HCT116 (cell line): ENCODE measurements at regions not wholly inside any gene's neighbourhood (a gene's known extent, or its start where the extent isn't known, plus 50 kb on each side); places are given as distances from the start of the nearest gene placed in this dataset.

ENCODE experiments used
- ATAC-seq: fragments of 200-7000 bp; cut with Tn5 transposase; 2 replicates; pipeline ENCODE4 v1.9.1; 2020; ENCODE audit warnings: mild to moderate bottlenecking, moderate library complexity
- BruUV-seq: library from RNA; stranded (reverse); fragments of 400-500 nt; replicated peaks from 2 replicates; lab custom pipeline; 2021; lab: Mats Ljungman, UMichigan
- CTCF ChIA-PET: fragments of 300-600 bp; sonication (Branson Sonifier 250); formaldehyde crosslinking; loops from one replicate; lab custom pipeline; 2021; ENCODE audit warnings: antibody characterized with exemption; lab: Charles Lee
- POLR2A ChIA-PET: fragments of 300-600, 350-600 bp; sonication (Branson Sonifier 250); formaldehyde crosslinking; loops from one replicate; lab custom pipeline; 2021; ENCODE audit warnings: antibody characterized with exemption; lab: Charles Lee
- RAD21 ChIA-PET, 2 experiments: fragments of 300-600 bp; sonication (Branson Sonifier 250); formaldehyde crosslinking; loops; one replicate each; lab custom pipeline; 2023; ENCODE audit warnings: low total read pairs in 2 of 2; ENCODE audit not compliant: uncharacterized antibody in 2 of 2, unreplicated experiment in 2 of 2, low non-redundant PET in 1 of 2; lab: Charles Lee
- DNase-seq: peaks from one replicate; pipeline ENCODE4 v3.0.0-alpha.2; 2010; ENCODE audit warnings: low read depth, low spot score
- H2AFZ ChIP-seq: fragments of 200-600 bp; shearing (Covaris generic), sonication (generic); 2 replicates; pipeline ENCODE4 v1.6.1; 2017; ENCODE audit warnings: low read depth, mixed run types, mixed read lengths, antibody characterized with exemption, low read length; ENCODE audit not compliant: poor library complexity, severe bottlenecking
- H3K27ac ChIP-seq: 2 replicates; pipeline ENCODE4 v1.5.1; 2012; ENCODE audit warnings: low read depth, low read length
- H3K27me3 ChIP-seq: fragments of 200-600 bp; sonication (generic); 2 replicates; pipeline ENCODE4 v1.6.1; 2016; ENCODE audit warnings: mixed run types, low read length, mixed read lengths; ENCODE audit not compliant: insufficient read depth
- H3K36me3 ChIP-seq, 2 experiments: fragments of 200-500 bp in 1 of 2; fragments of 200-600 bp in 1 of 2; sonication (Bioruptor generic) in 1 of 2; sonication (generic) in 1 of 2; 2 replicates each; pipeline versions ENCODE4 v1.5.1 to v1.6.1; 2014 to 2016; ENCODE audit warnings: low read length in 2 of 2, inconsistent platforms in 1 of 2, mixed read lengths in 1 of 2, mixed run types in 1 of 2; ENCODE audit not compliant: insufficient read depth in 2 of 2, control insufficient read depth in 1 of 2
- H3K4me1 ChIP-seq, 2 experiments: fragments of 200-600 bp in 1 of 2; sonication (generic) in 1 of 2; 2 replicates each; pipeline versions ENCODE4 v1.5.1 to v1.6.1; 2012 to 2017; ENCODE audit warnings: low read length in 2 of 2, inconsistent platforms in 1 of 2, mild to moderate bottlenecking in 1 of 2, mixed read lengths in 1 of 2, mixed run types in 1 of 2, moderate library complexity in 1 of 2; ENCODE audit not compliant: insufficient read depth in 2 of 2, control insufficient read depth in 1 of 2
- H3K4me2 ChIP-seq: fragments of 200-600 bp; sonication (generic); 2 replicates; pipeline ENCODE4 v1.6.1; 2017; ENCODE audit warnings: mixed run types, low read length, mixed read lengths
- H3K4me3 ChIP-seq, 2 experiments: fragments of 200-600 bp in 1 of 2; sonication (generic) in 1 of 2; replicated peaks in 1 of 2; 2 replicates each; pipeline ENCODE4 v1.5.1; 2011 to 2016; ENCODE audit warnings: low read length in 2 of 2, control low read depth in 1 of 2, low read depth in 1 of 2, mild to moderate bottlenecking in 1 of 2, mixed read lengths in 1 of 2, mixed run types in 1 of 2
- H3K79me2 ChIP-seq: fragments of 200-600 bp; sonication (generic); 2 replicates; pipeline ENCODE4 v1.6.1; 2017; ENCODE audit warnings: mild to moderate bottlenecking, mixed run types, low read length, moderate library complexity, mixed read lengths; ENCODE audit not compliant: insufficient read depth
- H3K9ac ChIP-seq: fragments of 200-600 bp; sonication (generic); 2 replicates; pipeline ENCODE4 v1.6.1; 2016; ENCODE audit warnings: low read length, mixed read lengths
- H3K9me2 ChIP-seq: fragments of 200-600 bp; sonication (generic), shearing (Covaris generic); 2 replicates; pipeline ENCODE4 v1.6.1; 2017; ENCODE audit warnings: mixed run types, mild to moderate bottlenecking, moderate library complexity; ENCODE audit not compliant: insufficient read depth
- H3K9me3 ChIP-seq, 2 experiments: fragments of 200-500 bp in 1 of 2; fragments of 200-600 bp in 1 of 2; sonication (Bioruptor generic) in 1 of 2; sonication (generic) in 1 of 2; 2 replicates each; pipeline ENCODE4 v1.6.1; 2014 to 2017; ENCODE audit warnings: low read length in 2 of 2, mixed read lengths in 2 of 2, inconsistent platforms in 1 of 2, low read depth in 1 of 2, mild to moderate bottlenecking in 1 of 2, mixed run types in 1 of 2, moderate library complexity in 1 of 2; ENCODE audit not compliant: control insufficient read depth in 1 of 2, insufficient read depth in 1 of 2
- H4K20me1 ChIP-seq: fragments of 200-600 bp; sonication (generic), shearing (Covaris generic); 2 replicates; pipeline ENCODE4 v1.6.1; 2017; ENCODE audit warnings: mixed run types, mild to moderate bottlenecking, moderate library complexity; ENCODE audit not compliant: insufficient read depth
- EGR1 ChIP-seq: IDR thresholded peaks from 2 replicates; pipeline ENCODE4 v1.6.1; 2012; ENCODE audit warnings: low read depth
- ELF1 ChIP-seq: IDR thresholded peaks from 2 replicates; pipeline ENCODE4 v1.6.1; 2012; ENCODE audit warnings: low read depth, borderline replicate concordance
- EZH2 ChIP-seq: fragments of 200-600 bp; sonication (generic); IDR thresholded peaks from 2 replicates; pipeline ENCODE4 v1.6.1; 2017; ENCODE audit warnings: antibody characterized with exemption, mixed run types
- EZH2phosphoT487 ChIP-seq: fragments of 200-600 bp; IDR thresholded peaks from 2 replicates; pipeline ENCODE4 v1.6.1; 2018; ENCODE audit warnings: antibody characterized with exemption, borderline replicate concordance
- FOSL1 ChIP-seq: IDR thresholded peaks from 2 replicates; pipeline ENCODE4 v1.6.1; 2012; ENCODE audit warnings: low read depth
- JUND ChIP-seq: IDR thresholded peaks from 2 replicates; pipeline ENCODE4 v1.6.1; 2012
- POLR2A ChIP-seq: IDR thresholded peaks from 2 replicates; pipeline ENCODE4 v1.7.0; 2011; ENCODE audit warnings: borderline replicate concordance; ENCODE audit not compliant: insufficient read depth, insufficient read length; ENCODE audit errors: extremely low read depth
- POLR2AphosphoS5 ChIP-seq: IDR thresholded peaks from 2 replicates; pipeline ENCODE4 v1.6.1; 2011; ENCODE audit warnings: mild to moderate bottlenecking, low read depth, low read length, moderate library complexity
- RAD21 ChIP-seq: IDR thresholded peaks from 2 replicates; pipeline ENCODE4 v1.6.1; 2012; ENCODE audit warnings: low read depth, mild to moderate bottlenecking
- SIN3A ChIP-seq: IDR thresholded peaks from 2 replicates; pipeline ENCODE4 v1.6.1; 2012; ENCODE audit warnings: low read depth
- SRF ChIP-seq: IDR thresholded peaks from 2 replicates; pipeline ENCODE4 v1.6.1; 2012; ENCODE audit warnings: low read depth
- TCF7L2 ChIP-seq: IDR thresholded peaks from 2 replicates; pipeline ENCODE4 v1.7.0; 2011; ENCODE audit warnings: borderline replicate concordance, inconsistent platforms; ENCODE audit not compliant: insufficient read depth, insufficient read length; ENCODE audit errors: extremely low read depth
- YY1 ChIP-seq: IDR thresholded peaks from 2 replicates; pipeline ENCODE4 v1.6.1; 2011; ENCODE audit warnings: low read length, low read depth, moderate library complexity, mild to moderate bottlenecking; ENCODE audit not compliant: insufficient replicate concordance; ENCODE audit errors: extremely low read depth
- ZBTB33 ChIP-seq: IDR thresholded peaks from 2 replicates; pipeline ENCODE4 v1.6.1; 2011; ENCODE audit warnings: mild to moderate bottlenecking, low read length, moderate library complexity; ENCODE audit not compliant: insufficient replicate concordance; ENCODE audit errors: extremely low read depth
- ZFX ChIP-seq: fragments of 450-650 bp; IDR thresholded peaks from 2 replicates; pipeline ENCODE4 v1.6.1; 2017
- ZNF274 ChIP-seq: fragments of 200-500 bp; sonication (Bioruptor generic); IDR thresholded peaks from 2 replicates; pipeline ENCODE4 v1.6.1; 2014; ENCODE audit warnings: mild to moderate bottlenecking, low read depth, low read length, inconsistent platforms
- intact Hi-C: fragments of 100-400 bp; cut with micrococcal nuclease; formaldehyde crosslinking; loops from 2 replicates; pipeline ENCODE4 v1.10.0; 2022
- TF ChIP-seq, protein P1 (sequence below): IDR thresholded peaks from 2 replicates; pipeline ENCODE4 v1.6.1; 2012

GRCh38 chr11:82639251-82639650 is 94.4 kb downstream of the FAM181B start:
- intact Hi-C loops = no loop called here
- Histone ChIP-seq H3K4me2 (no peak overlapping the region), H3K4me3 (no peak overlapping the region), H3K9me3 (no peaks in the 10 kb centered on the region), H3K27me3 (no peaks in the 10 kb centered on the region), H3K9ac (no peak overlapping the region), H3K9me2 (no peaks in the 10 kb centered on the region), H3K4me1 (no peaks in the 10 kb centered on the region), H4K20me1 (no peaks in the 10 kb centered on the region), H3K79me2 (no peaks in the 10 kb centered on the region), H3K36me3 (no peaks in the 10 kb centered on the region), H3K27ac (no peak overlapping the region), H2AFZ (no peak overlapping the region)
- DNase-seq (no peak), ATAC-seq (no peak)
- TF ChIP-seq SIN3A (no peak), POLR2A (no peak), JUND (no peak), RAD21 (no peak), EGR1 (no peak), FOSL1 (no peak), ZBTB33 (no peak), ZFX (no peak), EZH2phosphoT487 (no peak), EZH2 (no peak), TCF7L2 (no peak), POLR2AphosphoS5 (no peak), ZNF274 (no peak), SRF (no peak), ELF1 (no peak), YY1 (no peak)
- TF ChIP-seq, protein P1, sequence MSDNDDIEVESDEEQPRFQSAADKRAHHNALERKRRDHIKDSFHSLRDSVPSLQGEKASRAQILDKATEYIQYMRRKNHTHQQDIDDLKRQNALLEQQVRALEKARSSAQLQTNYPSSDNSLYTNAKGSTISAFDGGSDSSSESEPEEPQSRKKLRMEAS = no peak
- ChIA-PET POLR2A (no interaction called here), RAD21 (no interaction called here), CTCF (no interaction called here)
- no TSS peak for BruUV-seq
